Brain microvascular endothelial cell (primary cell): ENCODE measurements at regions not wholly inside any gene's neighbourhood (a gene's known extent, or its start where the extent isn't known, plus 50 kb on each side); places are given as distances from the start of the nearest gene placed in this dataset.

Source experiments
- DNase-seq: peaks from one replicate; pipeline ENCODE4 v3.0.0-alpha.2; 2020
- H3K27ac ChIP-seq: fragments of 250-450 bp; sonication (Bioruptor Pico); 2 replicates; pipeline ENCODE4 v1.5.1; 2020; ENCODE audit warnings: mild to moderate bottlenecking, moderate library complexity
- H3K27me3 ChIP-seq: fragments of 250-450 bp; sonication (Bioruptor Pico); replicated peaks from 2 replicates; pipeline ENCODE4 v1.5.1; 2020; ENCODE audit warnings: mild to moderate bottlenecking
- H3K36me3 ChIP-seq: fragments of 250-450 bp; sonication (Bioruptor Pico); replicated peaks from 2 replicates; pipeline ENCODE4 v1.5.1; 2020; ENCODE audit warnings: mild to moderate bottlenecking
- H3K4me3 ChIP-seq: 2 replicates; pipeline ENCODE4 v1.5.1; 2011; ENCODE audit warnings: low read depth, mild to moderate bottlenecking, control low read depth, low read length, moderate library complexity
- CTCF ChIP-seq: IDR thresholded peaks from 2 replicates; pipeline ENCODE4 v1.5.1; 2011; ENCODE audit warnings: low read depth, mild to moderate bottlenecking, moderate library complexity, low read length, control low read depth, inconsistent platforms; ENCODE audit errors: missing control alignments
- in situ Hi-C: cut with HindIII; loops from 2 replicates; pipeline ENCODE4 v1.10.0; 2017; ENCODE audit warnings: low sequenced_read_pairs, low pct_ligation_motif_present

GRCh38 chr11:64455456-64456261, 96.7 kb downstream of the RPS6KA4 start:
- DNase-seq, result no peak
- no peak for TF ChIP-seq CTCF
- in situ Hi-C loops, result no loop called here

GRCh38 chr11:64456509-64457320, 97.8 kb downstream of the RPS6KA4 start:
- in situ Hi-C loops, result no loop called here
- H3K27ac ChIP-seq, result no peak overlapping the region
- no peak for DNase-seq
- no peak for TF ChIP-seq CTCF
- H3K36me3 ChIP-seq, result no peaks in the 10 kb centered on the region
- no peaks in the 10 kb centered on the region for H3K27me3 ChIP-seq
- H3K4me3 ChIP-seq, result no peak overlapping the region

More at GRCh38 chr11:64455456-64456261, 96.7 kb downstream of the RPS6KA4 start:
- H3K27me3 ChIP-seq, result no peaks in the 10 kb centered on the region
- H3K36me3 ChIP-seq, result no peaks in the 10 kb centered on the region
- H3K27ac ChIP-seq, result no peak overlapping the region
- H3K4me3 ChIP-seq, result no peak overlapping the region

- no peak for TF ChIP-seq CTCF
- Histone ChIP-seq H3K27ac (no peak overlapping the region), H3K36me3 (no peaks in the 10 kb centered on the region), H3K27me3 (no peaks in the 10 kb centered on the region), H3K4me3 (no peak overlapping the region)
- in situ Hi-C loops, result no loop called here
- DNase-seq, result no peak
These were observed 98.2 kb upstream of the SLC22A11 start for GRCh38 chr11:64457416-64458010.

- no peak for DNase-seq
- no peak for TF ChIP-seq CTCF
- H3K4me3 ChIP-seq, result no peak overlapping the region
- H3K27me3 ChIP-seq, result no peaks in the 10 kb centered on the region
- in situ Hi-C loops, result no loop called here
- no peak overlapping the region for H3K27ac ChIP-seq
- H3K36me3 ChIP-seq, result no peaks in the 10 kb centered on the region
These were observed 96.7 kb upstream of the SLC22A11 start for GRCh38 chr11:64458997-64459396.

GRCh38 chr11:64459609-64460008, 96.1 kb upstream of the SLC22A11 start:
- no peak for TF ChIP-seq CTCF
- Histone ChIP-seq H3K27ac (no peak overlapping the region), H3K27me3 (no peaks in the 10 kb centered on the region), H3K4me3 (no peak overlapping the region), H3K36me3 (no peaks in the 10 kb centered on the region)
- no peak for DNase-seq
- in situ Hi-C loops, result no loop called here
